ENCODE measurements at regions not wholly inside any gene's neighbourhood (a gene's known extent, or its start where the extent isn't known, plus 50 kb on each side); places are given as distances from the start of the nearest gene placed in this dataset.

GRCh38 chr5:124342986-124343385, 403.5 kb downstream of the ZNF608 start:
- Histone ChIP-seq H3K27ac (ENCODE audit: low read depth, low read length, severe bottlenecking) (no peak overlapping the region), H3K9me3 (ENCODE audit: control insufficient read depth, low read length) (no peaks in the 10 kb centered on the region), H3K4me1 (ENCODE audit: control insufficient read depth, insufficient read depth, low read length, poor library complexity, severe bottlenecking) (peaks cover 3% of the 10 kb centered on the region), H3K36me3 (ENCODE audit: control insufficient read depth, insufficient read depth, low read length) (no peaks in the 10 kb centered on the region), H3K4me3 (ENCODE audit: extremely low read depth, insufficient read depth, low read length, poor library complexity, severe bottlenecking) (no peak overlapping the region)
- no CpG with 5 or more reads among the region's 1 CpG for WGBS, 2 experiments (ENCODE audit: insufficient coverage in 2 of 2)

- no peaks in the 10 kb centered on the region for H3K36me3 ChIP-seq (ENCODE audit: control insufficient read depth, insufficient read depth, low read length)
- 96 to 98% methylated on average over 7 of the region's 7 CpGs for WGBS, 2 experiments (ENCODE audit: insufficient coverage in 2 of 2)
- H3K4me1 ChIP-seq (ENCODE audit: control insufficient read depth, insufficient read depth, low read length, poor library complexity, severe bottlenecking) = peaks cover 3% of the 10 kb centered on the region
- no peaks in the 10 kb centered on the region for H3K9me3 ChIP-seq (ENCODE audit: control insufficient read depth, low read length)
- H3K27ac ChIP-seq (ENCODE audit: low read depth, low read length, severe bottlenecking) = no peak overlapping the region
- H3K4me3 ChIP-seq (ENCODE audit: extremely low read depth, insufficient read depth, low read length, poor library complexity, severe bottlenecking) = no peak overlapping the region
These were observed 403.9 kb downstream of the ZNF608 start for GRCh38 chr5:124342584-124342983.

- Histone ChIP-seq H3K9me3 (ENCODE audit: control insufficient read depth, low read length) (no peaks in the 10 kb centered on the region), H3K36me3 (ENCODE audit: control insufficient read depth, insufficient read depth, low read length) (no peaks in the 10 kb centered on the region), H3K4me1 (ENCODE audit: control insufficient read depth, insufficient read depth, low read length, poor library complexity, severe bottlenecking) (peaks cover 3% of the 10 kb centered on the region), H3K27ac (ENCODE audit: low read depth, low read length, severe bottlenecking) (no peak overlapping the region), H3K4me3 (ENCODE audit: extremely low read depth, insufficient read depth, low read length, poor library complexity, severe bottlenecking) (no peak overlapping the region)
- WGBS, 2 experiments (ENCODE audit: insufficient coverage in 2 of 2) = no CpG with 5 or more reads among the region's 1 CpG
These were observed 404.4 kb downstream of the ZNF608 start for GRCh38 chr5:124342027-124342471.

GRCh38 chr5:124341066-124341858, 405.2 kb downstream of the ZNF608 start:
- 89% methylated on average over 2 to 4 of the region's 7 CpGs for WGBS, 2 experiments (ENCODE audit: insufficient coverage in 2 of 2)
- no peak overlapping the region for H3K27ac ChIP-seq (ENCODE audit: low read depth, low read length, severe bottlenecking)
- no peak overlapping the region for H3K4me3 ChIP-seq (ENCODE audit: extremely low read depth, insufficient read depth, low read length, poor library complexity, severe bottlenecking)
- H3K36me3 ChIP-seq (ENCODE audit: control insufficient read depth, insufficient read depth, low read length) = no peaks in the 10 kb centered on the region
- no peaks in the 10 kb centered on the region for H3K9me3 ChIP-seq (ENCODE audit: control insufficient read depth, low read length)
- H3K4me1 ChIP-seq (ENCODE audit: control insufficient read depth, insufficient read depth, low read length, poor library complexity, severe bottlenecking) = peaks cover 3% of the 10 kb centered on the region

- no peaks in the 10 kb centered on the region for H3K36me3 ChIP-seq (ENCODE audit: control insufficient read depth, insufficient read depth, low read length)
- H3K4me1 ChIP-seq (ENCODE audit: control insufficient read depth, insufficient read depth, low read length, poor library complexity, severe bottlenecking) = no peaks in the 10 kb centered on the region
- H3K9me3 ChIP-seq (ENCODE audit: control insufficient read depth, low read length) = no peaks in the 10 kb centered on the region
- H3K27ac ChIP-seq (ENCODE audit: low read depth, low read length, severe bottlenecking) = no peak overlapping the region
- H3K4me3 ChIP-seq (ENCODE audit: extremely low read depth, insufficient read depth, low read length, poor library complexity, severe bottlenecking) = no peak overlapping the region
These were observed 408.4 kb downstream of the ZNF608 start for GRCh38 chr5:124337996-124338395.

- Histone ChIP-seq H3K4me3 (ENCODE audit: extremely low read depth, insufficient read depth, low read length, poor library complexity, severe bottlenecking) (no peak overlapping the region), H3K36me3 (ENCODE audit: control insufficient read depth, insufficient read depth, low read length) (no peaks in the 10 kb centered on the region), H3K27ac (ENCODE audit: low read depth, low read length, severe bottlenecking) (no peak overlapping the region), H3K4me1 (ENCODE audit: control insufficient read depth, insufficient read depth, low read length, poor library complexity, severe bottlenecking) (no peaks in the 10 kb centered on the region), H3K9me3 (ENCODE audit: control insufficient read depth, low read length) (peaks cover 7% of the 10 kb centered on the region)
- no CpG with 5 or more reads among the region's 4 CpGs for WGBS, 2 experiments (ENCODE audit: insufficient coverage in 2 of 2)
These were observed 413.0 kb downstream of the ZNF608 start for GRCh38 chr5:124333298-124333979.

- Histone ChIP-seq H3K4me3 (ENCODE audit: extremely low read depth, insufficient read depth, low read length, poor library complexity, severe bottlenecking) (no peak overlapping the region), H3K9me3 (ENCODE audit: control insufficient read depth, low read length) (peaks cover 7% of the 10 kb centered on the region), H3K4me1 (ENCODE audit: control insufficient read depth, insufficient read depth, low read length, poor library complexity, severe bottlenecking) (no peaks in the 10 kb centered on the region), H3K27ac (ENCODE audit: low read depth, low read length, severe bottlenecking) (no peak overlapping the region), H3K36me3 (ENCODE audit: control insufficient read depth, insufficient read depth, low read length) (no peaks in the 10 kb centered on the region)
- WGBS, 2 experiments (ENCODE audit: insufficient coverage in 2 of 2) = 86 to 100% methylated on average over 1 of the region's 3 CpGs
These were observed 414.2 kb downstream of the ZNF608 start for GRCh38 chr5:124332273-124332672.

GRCh38 chr5:124330595-124331220, 415.7 kb downstream of the ZNF608 start:
- H3K4me1 ChIP-seq (ENCODE audit: control insufficient read depth, insufficient read depth, low read length, poor library complexity, severe bottlenecking) = no peaks in the 10 kb centered on the region
- H3K27ac ChIP-seq (ENCODE audit: low read depth, low read length, severe bottlenecking) = no peak overlapping the region

GRCh38 chr5:124328201-124328600, 418.2 kb downstream of the ZNF608 start:
- Histone ChIP-seq H3K9me3 (ENCODE audit: control insufficient read depth, low read length) (peaks cover 7% of the 10 kb centered on the region), H3K27ac (ENCODE audit: low read depth, low read length, severe bottlenecking) (no peak overlapping the region), H3K36me3 (ENCODE audit: control insufficient read depth, insufficient read depth, low read length) (no peaks in the 10 kb centered on the region), H3K4me3 (ENCODE audit: extremely low read depth, insufficient read depth, low read length, poor library complexity, severe bottlenecking) (no peak overlapping the region), H3K4me1 (ENCODE audit: control insufficient read depth, insufficient read depth, low read length, poor library complexity, severe bottlenecking) (no peaks in the 10 kb centered on the region)

More at GRCh38 chr5:124330595-124331220, 415.7 kb downstream of the ZNF608 start:
- no peaks in the 10 kb centered on the region for H3K36me3 ChIP-seq (ENCODE audit: control insufficient read depth, insufficient read depth, low read length)
- H3K4me3 ChIP-seq (ENCODE audit: extremely low read depth, insufficient read depth, low read length, poor library complexity, severe bottlenecking) = no peak overlapping the region
- peaks cover 7% of the 10 kb centered on the region for H3K9me3 ChIP-seq (ENCODE audit: control insufficient read depth, low read length)

- WGBS, 2 experiments (ENCODE audit: insufficient coverage in 2 of 2) = 88 to 100% methylated on average over 1 of the region's 1 CpG
These were observed 427.8 kb downstream of the ZNF608 start for GRCh38 chr5:124318661-124319060.

GRCh38 chr5:124317451-124317850, 429.0 kb downstream of the ZNF608 start:
- H3K9me3 ChIP-seq (ENCODE audit: control insufficient read depth, low read length) = no peaks in the 10 kb centered on the region
- 93 to 97% methylated on average over 3 of the region's 3 CpGs for WGBS, 2 experiments (ENCODE audit: insufficient coverage in 2 of 2)

More at GRCh38 chr5:124318661-124319060, 427.8 kb downstream of the ZNF608 start:
- Histone ChIP-seq H3K9me3 (ENCODE audit: control insufficient read depth, low read length) (no peaks in the 10 kb centered on the region), H3K4me3 (ENCODE audit: extremely low read depth, insufficient read depth, low read length, poor library complexity, severe bottlenecking) (no peak overlapping the region), H3K36me3 (ENCODE audit: control insufficient read depth, insufficient read depth, low read length) (no peaks in the 10 kb centered on the region), H3K4me1 (ENCODE audit: control insufficient read depth, insufficient read depth, low read length, poor library complexity, severe bottlenecking) (no peaks in the 10 kb centered on the region), H3K27ac (ENCODE audit: low read depth, low read length, severe bottlenecking) (no peak overlapping the region)

More at GRCh38 chr5:124317451-124317850, 429.0 kb downstream of the ZNF608 start:
- Histone ChIP-seq H3K4me3 (ENCODE audit: extremely low read depth, insufficient read depth, low read length, poor library complexity, severe bottlenecking) (no peak overlapping the region), H3K4me1 (ENCODE audit: control insufficient read depth, insufficient read depth, low read length, poor library complexity, severe bottlenecking) (no peaks in the 10 kb centered on the region), H3K36me3 (ENCODE audit: control insufficient read depth, insufficient read depth, low read length) (no peaks in the 10 kb centered on the region), H3K27ac (ENCODE audit: low read depth, low read length, severe bottlenecking) (no peak overlapping the region)
